ENCODE measurements at regions not wholly inside any gene's neighbourhood (a gene's known extent, or its start where the extent isn't known, plus 50 kb on each side); places are given as distances from the start of the nearest gene placed in this dataset.

DNA sequence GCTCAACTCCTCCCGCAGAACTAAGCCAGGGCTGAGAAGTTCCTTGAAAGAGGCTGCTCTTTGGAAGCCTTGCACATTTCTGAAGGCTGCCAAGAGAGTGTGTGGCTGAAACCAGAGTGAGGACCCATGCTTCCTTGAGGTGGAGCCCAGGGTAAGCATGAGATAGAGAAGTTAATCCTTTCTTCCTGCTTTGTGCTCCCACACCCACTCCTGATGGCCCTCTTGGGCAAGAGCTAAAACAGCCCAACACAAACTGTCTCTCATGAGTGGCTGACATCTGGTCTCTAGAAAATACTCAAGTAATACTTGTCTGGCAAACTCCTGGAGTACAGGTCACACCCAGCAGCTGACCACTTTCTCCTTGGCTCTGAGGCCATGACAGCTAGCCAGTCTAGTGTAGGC is 523.7 kb downstream of the INSC start:
- TF ChIP-seq, protein P1, sequence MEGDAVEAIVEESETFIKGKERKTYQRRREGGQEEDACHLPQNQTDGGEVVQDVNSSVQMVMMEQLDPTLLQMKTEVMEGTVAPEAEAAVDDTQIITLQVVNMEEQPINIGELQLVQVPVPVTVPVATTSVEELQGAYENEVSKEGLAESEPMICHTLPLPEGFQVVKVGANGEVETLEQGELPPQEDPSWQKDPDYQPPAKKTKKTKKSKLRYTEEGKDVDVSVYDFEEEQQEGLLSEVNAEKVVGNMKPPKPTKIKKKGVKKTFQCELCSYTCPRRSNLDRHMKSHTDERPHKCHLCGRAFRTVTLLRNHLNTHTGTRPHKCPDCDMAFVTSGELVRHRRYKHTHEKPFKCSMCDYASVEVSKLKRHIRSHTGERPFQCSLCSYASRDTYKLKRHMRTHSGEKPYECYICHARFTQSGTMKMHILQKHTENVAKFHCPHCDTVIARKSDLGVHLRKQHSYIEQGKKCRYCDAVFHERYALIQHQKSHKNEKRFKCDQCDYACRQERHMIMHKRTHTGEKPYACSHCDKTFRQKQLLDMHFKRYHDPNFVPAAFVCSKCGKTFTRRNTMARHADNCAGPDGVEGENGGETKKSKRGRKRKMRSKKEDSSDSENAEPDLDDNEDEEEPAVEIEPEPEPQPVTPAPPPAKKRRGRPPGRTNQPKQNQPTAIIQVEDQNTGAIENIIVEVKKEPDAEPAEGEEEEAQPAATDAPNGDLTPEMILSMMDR (conservative IDR thresholded peaks at IDR 0.05; ENCODE audit: low read depth, low read length) = no peak
- TF ChIP-seq EZH2 (IDR thresholded peaks at IDR 0.05; ENCODE audit: low read length, unreplicated experiment) = no peak
